ENCODE measurements at regions not wholly inside any gene's neighbourhood (a gene's known extent, or its start where the extent isn't known, plus 50 kb on each side); places are given as distances from the start of the nearest gene placed in this dataset.

DNA sequence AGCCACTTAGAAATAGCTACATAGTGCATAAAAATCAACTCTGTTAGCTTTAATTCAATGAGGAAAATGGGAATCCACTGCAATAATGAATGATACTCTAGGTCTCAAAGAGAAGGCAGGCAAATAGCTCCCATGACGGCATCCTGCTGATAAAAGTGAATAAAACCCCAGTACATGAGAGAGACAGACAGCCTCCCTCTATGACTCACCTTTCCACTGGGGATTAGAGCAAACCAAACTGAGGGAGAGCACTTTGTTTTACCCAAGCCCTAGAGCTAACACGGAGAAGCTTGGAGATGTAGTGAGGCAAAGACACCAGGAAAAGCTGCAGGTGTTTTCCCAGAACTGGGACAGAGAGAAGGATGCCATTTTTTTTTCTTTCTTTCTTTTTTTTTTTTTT lies 621.9 kb downstream of the LRRIQ3 start:
- TF ChIP-seq POLR2AphosphoS5 (IDR thresholded peaks at IDR 0.05; ENCODE audit: insufficient read depth, low read depth, low read length) = no peak
- TF ChIP-seq, protein P1, sequence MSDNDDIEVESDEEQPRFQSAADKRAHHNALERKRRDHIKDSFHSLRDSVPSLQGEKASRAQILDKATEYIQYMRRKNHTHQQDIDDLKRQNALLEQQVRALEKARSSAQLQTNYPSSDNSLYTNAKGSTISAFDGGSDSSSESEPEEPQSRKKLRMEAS (IDR thresholded peaks at IDR 0.05; ENCODE audit: insufficient read depth, insufficient read length) = no peak
- no peak for TF ChIP-seq POLR2A (IDR thresholded peaks at IDR 0.05; ENCODE audit: low read depth, low read length)
- no peak for TF ChIP-seq EZH2 (IDR thresholded peaks at IDR 0.05; ENCODE audit: borderline replicate concordance, low read depth, low read length, severe bottlenecking)
- TF ChIP-seq, protein P2, sequence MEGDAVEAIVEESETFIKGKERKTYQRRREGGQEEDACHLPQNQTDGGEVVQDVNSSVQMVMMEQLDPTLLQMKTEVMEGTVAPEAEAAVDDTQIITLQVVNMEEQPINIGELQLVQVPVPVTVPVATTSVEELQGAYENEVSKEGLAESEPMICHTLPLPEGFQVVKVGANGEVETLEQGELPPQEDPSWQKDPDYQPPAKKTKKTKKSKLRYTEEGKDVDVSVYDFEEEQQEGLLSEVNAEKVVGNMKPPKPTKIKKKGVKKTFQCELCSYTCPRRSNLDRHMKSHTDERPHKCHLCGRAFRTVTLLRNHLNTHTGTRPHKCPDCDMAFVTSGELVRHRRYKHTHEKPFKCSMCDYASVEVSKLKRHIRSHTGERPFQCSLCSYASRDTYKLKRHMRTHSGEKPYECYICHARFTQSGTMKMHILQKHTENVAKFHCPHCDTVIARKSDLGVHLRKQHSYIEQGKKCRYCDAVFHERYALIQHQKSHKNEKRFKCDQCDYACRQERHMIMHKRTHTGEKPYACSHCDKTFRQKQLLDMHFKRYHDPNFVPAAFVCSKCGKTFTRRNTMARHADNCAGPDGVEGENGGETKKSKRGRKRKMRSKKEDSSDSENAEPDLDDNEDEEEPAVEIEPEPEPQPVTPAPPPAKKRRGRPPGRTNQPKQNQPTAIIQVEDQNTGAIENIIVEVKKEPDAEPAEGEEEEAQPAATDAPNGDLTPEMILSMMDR (IDR thresholded peaks at IDR 0.05; ENCODE audit: extremely low read depth in 1 of 2, insufficient read depth in 1 of 2, low read depth in 1 of 2, low read length in 2 of 2) = no peak
- no peak for TF ChIP-seq JUN (IDR thresholded peaks at IDR 0.05; ENCODE audit: borderline replicate concordance, insufficient read depth, insufficient read length, low read depth)
- TF ChIP-seq MYC (IDR thresholded peaks at IDR 0.05; ENCODE audit: low read depth, low read length) = no peak
- no peak for TF ChIP-seq FOS (IDR thresholded peaks at IDR 0.05; ENCODE audit: borderline replicate concordance, insufficient read depth, low read length)

Measured in endothelial cell of umbilical vein (primary cell).